Tibial artery (tissue), 4 donors: ENCODE measurements at regions not wholly inside any gene's neighbourhood (a gene's known extent, or its start where the extent isn't known, plus 50 kb on each side); places are given as distances from the start of the nearest gene placed in this dataset.

Experiments used
- DNase-seq, 2 donors: peaks; one replicate each; pipeline ENCODE4 v3.0.0-alpha.2; 2019
- H3K27ac ChIP-seq, 2 donors: fragments of 200-600 bp; sonication (generic) in 1 of 2; 1 replicate in 1 of 2; 2 replicates in 1 of 2; pipeline ENCODE4 v1.5.1; 2018 to 2019; ENCODE audit warnings: mild to moderate bottlenecking in 1 of 2
- H3K27me3 ChIP-seq, 2 donors: fragments of 200-600 bp; sonication (generic) in 1 of 2; one replicate each; pipeline versions ENCODE4 v1.5.1 to v1.6.0; 2016 to 2019
- H3K36me3 ChIP-seq, 3 donors: fragments of 200-600 bp; sonication (generic) in 2 of 3; one replicate each; pipeline ENCODE4 v1.5.1; 2016 to 2019; ENCODE audit warnings: mild to moderate bottlenecking in 2 of 3
- H3K4me1 ChIP-seq, 4 donors: fragments of 200-600 bp; sonication (generic) in 2 of 4; 1 replicate in 3 of 4; 2 replicates in 1 of 4; pipeline ENCODE4 v1.5.1; 2016 to 2019
- H3K4me3 ChIP-seq, 2 donors: fragments of 200-600 bp; sonication (generic) in 1 of 2; 1 replicate in 1 of 2; 2 replicates in 1 of 2; pipeline ENCODE4 v1.5.1; 2018 to 2019; ENCODE audit warnings: mild to moderate bottlenecking in 2 of 2
- H3K9me3 ChIP-seq, 3 donors: fragments of 200-600 bp; sonication (generic) in 1 of 3; one replicate each; pipeline ENCODE4 v1.5.1; 2016 to 2019
- intact Hi-C: fragments of 100-400 bp; cut with DNase I; formaldehyde crosslinking; loops from one replicate; pipeline ENCODE4 v1.15.0; 2023; ENCODE audit warnings: low total_unique reads
- TF ChIP-seq, protein P1 (sequence below), 2 experiments: fragments of 200-600 bp in 1 of 2; fragments of 450-650 bp in 1 of 2; IDR thresholded peaks; one replicate each; pipeline ENCODE4 v1.5.1; 2017 to 2019; ENCODE audit warnings: antibody characterized with exemption in 2 of 2, mild to moderate bottlenecking in 1 of 2, moderate library complexity in 1 of 2

DNA sequence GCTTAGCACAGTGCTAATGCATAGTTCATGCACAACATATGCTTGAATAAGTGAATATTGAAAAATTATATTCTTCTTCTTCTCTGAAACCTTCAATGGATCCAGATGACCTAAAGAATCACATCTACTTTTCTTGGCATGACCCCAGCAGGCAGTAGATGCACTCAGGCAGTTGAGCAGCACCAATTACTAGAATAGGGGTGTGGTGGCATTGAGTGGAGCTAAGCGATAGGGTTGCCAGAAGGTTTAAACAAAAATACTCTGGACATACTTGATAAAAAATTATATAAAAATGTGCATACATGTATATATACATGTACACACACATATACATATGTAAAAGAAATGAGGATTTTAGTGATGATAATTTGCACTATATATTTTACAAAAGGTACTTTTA, 81.8 kb downstream of the NFKBIZ start:
- H3K4me3 ChIP-seq = no peak overlapping the region
- H3K27me3 ChIP-seq = no peaks in the 10 kb centered on the region
- intact Hi-C loops = no loop called here
- TF ChIP-seq, protein P1, sequence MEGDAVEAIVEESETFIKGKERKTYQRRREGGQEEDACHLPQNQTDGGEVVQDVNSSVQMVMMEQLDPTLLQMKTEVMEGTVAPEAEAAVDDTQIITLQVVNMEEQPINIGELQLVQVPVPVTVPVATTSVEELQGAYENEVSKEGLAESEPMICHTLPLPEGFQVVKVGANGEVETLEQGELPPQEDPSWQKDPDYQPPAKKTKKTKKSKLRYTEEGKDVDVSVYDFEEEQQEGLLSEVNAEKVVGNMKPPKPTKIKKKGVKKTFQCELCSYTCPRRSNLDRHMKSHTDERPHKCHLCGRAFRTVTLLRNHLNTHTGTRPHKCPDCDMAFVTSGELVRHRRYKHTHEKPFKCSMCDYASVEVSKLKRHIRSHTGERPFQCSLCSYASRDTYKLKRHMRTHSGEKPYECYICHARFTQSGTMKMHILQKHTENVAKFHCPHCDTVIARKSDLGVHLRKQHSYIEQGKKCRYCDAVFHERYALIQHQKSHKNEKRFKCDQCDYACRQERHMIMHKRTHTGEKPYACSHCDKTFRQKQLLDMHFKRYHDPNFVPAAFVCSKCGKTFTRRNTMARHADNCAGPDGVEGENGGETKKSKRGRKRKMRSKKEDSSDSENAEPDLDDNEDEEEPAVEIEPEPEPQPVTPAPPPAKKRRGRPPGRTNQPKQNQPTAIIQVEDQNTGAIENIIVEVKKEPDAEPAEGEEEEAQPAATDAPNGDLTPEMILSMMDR (IDR thresholded peaks at IDR 0.05) = no peak
- H3K4me1 ChIP-seq = no peaks in the 10 kb centered on the region
- H3K9me3 ChIP-seq = no peaks in the 10 kb centered on the region
- no peak overlapping the region for H3K27ac ChIP-seq
- no peaks in the 10 kb centered on the region for H3K36me3 ChIP-seq
- DNase-seq = no peak

DNA sequence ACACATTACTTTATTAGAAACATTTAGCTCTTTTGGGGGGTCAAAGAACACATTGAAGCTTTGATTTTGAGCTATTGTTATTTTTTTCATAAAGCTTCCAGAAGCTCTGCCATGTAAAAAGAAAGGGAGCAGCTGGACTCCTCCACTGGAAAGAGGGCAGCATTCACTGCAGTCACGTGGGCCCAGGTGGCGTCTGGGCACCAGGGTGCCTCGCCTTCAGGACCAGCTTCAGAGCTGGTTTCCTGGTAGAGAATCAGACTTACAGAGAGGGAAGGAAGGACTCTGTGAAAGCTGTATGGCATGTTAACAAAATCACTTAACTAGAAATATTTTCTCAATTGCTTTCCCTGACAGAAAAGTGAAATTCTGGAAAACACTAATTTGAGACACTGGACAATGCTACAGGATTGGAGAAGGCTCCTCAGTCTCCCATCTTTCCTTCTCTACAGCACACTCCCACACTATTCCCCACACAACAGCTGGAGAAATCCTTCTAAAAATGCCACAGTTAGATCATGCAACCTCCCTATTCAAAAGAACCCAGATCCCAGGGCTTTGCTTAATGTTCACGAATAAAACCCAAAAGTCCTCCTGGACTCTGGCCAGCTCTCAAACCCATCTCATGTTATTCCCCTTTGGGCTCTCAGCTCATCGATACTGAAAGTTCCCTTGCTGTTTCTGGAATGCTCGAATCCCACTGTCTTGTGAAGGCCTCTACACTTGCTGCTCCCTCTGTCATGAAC, 83.2 kb downstream of the NFKBIZ start:
- DNase-seq = no peak
- TF ChIP-seq, protein P1 (IDR thresholded peaks at IDR 0.05) = no peak
- no peak overlapping the region for H3K27ac ChIP-seq
- no peak overlapping the region for H3K4me3 ChIP-seq
- no peaks in the 10 kb centered on the region for H3K4me1 ChIP-seq
- no peaks in the 10 kb centered on the region for H3K36me3 ChIP-seq
- H3K9me3 ChIP-seq = no peaks in the 10 kb centered on the region
- no peaks in the 10 kb centered on the region for H3K27me3 ChIP-seq
- intact Hi-C loops = no loop called here

DNA sequence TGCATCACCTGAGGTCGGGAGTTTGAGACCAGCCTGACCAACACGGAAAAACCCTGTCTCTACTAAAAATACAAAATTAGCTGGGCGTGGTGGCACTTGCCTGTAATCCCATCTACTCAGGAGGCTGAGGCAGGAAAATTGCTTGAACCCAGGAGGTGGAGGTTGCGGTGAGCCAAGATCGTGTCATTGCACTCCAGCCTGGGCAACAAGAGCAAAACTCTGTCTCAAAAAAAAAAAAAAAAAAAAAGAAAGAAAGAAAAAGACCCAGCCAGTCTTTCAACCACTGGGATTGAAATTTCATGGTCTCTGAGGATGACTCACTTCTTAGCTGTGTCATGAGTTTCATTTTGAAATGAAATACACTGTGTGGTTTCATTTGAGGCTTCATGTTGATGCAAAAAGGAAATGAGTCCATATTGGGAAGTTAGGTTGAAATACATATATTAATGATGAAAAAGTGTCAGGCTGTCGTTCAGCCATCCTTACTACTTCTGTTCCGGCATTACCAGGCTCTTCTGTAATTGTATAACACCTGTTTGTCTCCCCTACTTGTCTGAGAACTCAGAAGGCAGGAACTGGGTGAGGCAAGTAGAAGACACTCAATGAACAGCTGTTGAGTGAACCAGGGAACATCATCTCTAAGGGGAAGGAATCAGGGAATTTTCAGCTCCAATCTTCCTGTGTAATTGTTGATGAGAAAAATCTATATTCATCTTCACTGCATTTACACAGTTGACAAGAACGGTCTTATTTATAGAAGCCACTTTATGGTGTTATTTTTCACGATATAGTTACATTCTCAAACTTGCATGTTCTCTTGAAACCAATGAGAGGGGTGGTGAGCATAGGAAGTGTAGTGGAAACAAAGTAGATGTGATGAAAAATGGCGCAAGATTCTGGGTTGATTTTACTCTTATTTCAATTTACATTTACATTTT, 87.4 kb downstream of the NFKBIZ start:
- H3K4me3 ChIP-seq = no peak overlapping the region
- TF ChIP-seq, protein P1 (IDR thresholded peaks at IDR 0.05) = no peak
- no peak for DNase-seq
- H3K4me1 ChIP-seq = peaks cover 0 to 40% (median 2%) of the 10 kb centered on the region in 4 donors
- intact Hi-C loops = no loop called here
- no peaks in the 10 kb centered on the region for H3K36me3 ChIP-seq
- H3K27ac ChIP-seq = no peak overlapping the region
- H3K9me3 ChIP-seq = no peaks in the 10 kb centered on the region
- H3K27me3 ChIP-seq = no peaks in the 10 kb centered on the region

DNA sequence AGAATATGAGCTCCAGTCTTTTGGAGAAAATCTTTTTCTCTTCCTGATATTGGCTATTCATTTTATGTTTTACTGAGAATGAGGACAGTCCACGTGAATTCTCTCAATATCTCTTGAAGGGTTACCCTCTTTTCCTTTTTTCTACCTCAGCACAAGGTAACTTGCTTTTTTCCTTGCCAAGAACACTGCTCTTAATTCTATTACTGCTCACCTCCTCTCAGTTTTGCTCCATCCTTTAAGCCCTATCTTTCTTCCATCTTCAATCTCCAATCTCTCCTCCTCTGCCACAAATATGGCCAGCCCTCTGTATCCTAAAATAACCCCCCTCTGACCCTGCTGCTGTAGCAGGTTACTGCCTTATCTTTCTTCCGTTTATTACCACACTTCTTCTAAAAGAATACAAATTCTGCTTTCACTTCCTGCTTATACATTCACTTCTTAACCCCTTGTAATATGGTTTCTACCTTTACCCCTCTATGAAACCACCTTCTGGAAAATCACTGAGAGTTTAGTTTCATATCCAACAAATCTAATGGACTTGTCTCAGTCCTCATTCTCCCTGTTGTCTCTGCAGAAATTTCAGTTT, 89.0 kb downstream of the NFKBIZ start:
- intact Hi-C loops = no loop called here
- no peaks in the 10 kb centered on the region for H3K9me3 ChIP-seq
- DNase-seq = no peak
- TF ChIP-seq, protein P1 (IDR thresholded peaks at IDR 0.05) = no peak
- no peaks in the 10 kb centered on the region for H3K27me3 ChIP-seq
- H3K36me3 ChIP-seq = no peaks in the 10 kb centered on the region
- H3K4me3 ChIP-seq = no peak overlapping the region
- peaks cover 0 to 47% (median 2%) of the 10 kb centered on the region in 4 donors for H3K4me1 ChIP-seq
- H3K27ac ChIP-seq = no peak overlapping the region

DNA sequence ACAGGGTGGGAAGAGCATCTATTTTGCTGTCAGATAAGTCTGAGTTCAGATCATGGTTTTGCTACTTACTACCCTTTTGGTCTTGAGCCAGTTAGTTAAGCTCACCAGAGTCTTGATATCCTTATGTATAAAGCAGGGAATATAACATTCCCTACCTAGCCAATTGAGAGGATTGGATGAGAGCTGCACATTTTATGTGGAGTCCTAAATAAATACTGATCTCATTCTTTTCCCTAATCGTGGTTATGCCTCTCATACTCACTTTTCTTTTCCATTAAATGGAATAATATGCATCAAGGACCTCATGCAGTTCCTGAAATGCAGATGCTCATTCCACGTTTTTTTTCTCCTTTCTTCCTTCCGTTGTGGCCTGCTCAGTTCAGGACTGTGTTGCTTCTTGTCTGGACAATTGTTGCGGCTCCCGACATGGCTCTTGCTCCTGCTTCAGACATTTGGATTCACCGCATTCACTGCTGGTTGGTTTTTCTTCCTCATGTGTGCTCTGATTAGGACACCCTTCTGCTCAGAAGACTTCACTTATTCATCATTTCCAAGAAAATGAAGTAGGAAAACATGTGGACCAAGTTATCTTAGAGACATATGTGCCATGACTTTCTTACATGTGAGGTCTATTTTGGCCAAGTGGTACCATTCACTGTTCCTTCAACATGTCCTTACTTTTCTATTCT, 90.2 kb downstream of the NFKBIZ start:
- Histone ChIP-seq H3K36me3 (no peaks in the 10 kb centered on the region), H3K4me3 (no peak overlapping the region), H3K27me3 (no peaks in the 10 kb centered on the region), H3K9me3 (no peaks in the 10 kb centered on the region), H3K27ac (no peak overlapping the region), H3K4me1 (peaks cover 0 to 47% (median 2%) of the 10 kb centered on the region in 4 donors)
- TF ChIP-seq, protein P1 (IDR thresholded peaks at IDR 0.05) = no peak
- intact Hi-C loops = loop anchor here (5.0 kb wide), 1 partner anchor 132 kb away; no protein-coding TSS in a partner anchor
- no peak for DNase-seq
